Ectodermal cell (in vitro differentiated cells): ENCODE measurements at regions not wholly inside any gene's neighbourhood (a gene's known extent, or its start where the extent isn't known, plus 50 kb on each side); places are given as distances from the start of the nearest gene placed in this dataset.

Experiments used
- H3K27ac ChIP-seq: 2 replicates; pipeline ENCODE4 v1.7.0; 2013; ENCODE audit warnings: mild to moderate bottlenecking, low read depth, low read length; ENCODE audit not compliant: insufficient read depth, poor library complexity, severe bottlenecking
- H3K27me3 ChIP-seq: 2 replicates; pipeline ENCODE4 v1.7.0; 2013; ENCODE audit warnings: mild to moderate bottlenecking, low read length; ENCODE audit not compliant: insufficient read depth, control insufficient read depth, poor library complexity, severe bottlenecking
- H3K36me3 ChIP-seq: one replicate; pipeline ENCODE4 v1.7.0; 2013; ENCODE audit warnings: low read length; ENCODE audit not compliant: control insufficient read depth, insufficient read depth
- H3K4me1 ChIP-seq: one replicate; pipeline ENCODE4 v1.7.0; 2013; ENCODE audit warnings: low read length; ENCODE audit not compliant: control insufficient read depth, insufficient read depth
- H3K4me3 ChIP-seq: 2 replicates; pipeline ENCODE4 v1.7.0; 2013; ENCODE audit warnings: low read depth, low read length, control low read depth; ENCODE audit not compliant: insufficient read depth
- H3K9me3 ChIP-seq: 2 replicates; pipeline ENCODE4 v1.7.0; 2013; ENCODE audit warnings: mild to moderate bottlenecking, low read length, moderate library complexity; ENCODE audit not compliant: control insufficient read depth
- WGBS, 2 experiments: methylation state at CpG; one replicate each; pipeline ENCODE4 v1.1.7; 2013; ENCODE audit warnings: missing lambda C conversion rate in 2 of 2; 5-methylcytosine and 5-hydroxymethylcytosine counted together

DNA sequence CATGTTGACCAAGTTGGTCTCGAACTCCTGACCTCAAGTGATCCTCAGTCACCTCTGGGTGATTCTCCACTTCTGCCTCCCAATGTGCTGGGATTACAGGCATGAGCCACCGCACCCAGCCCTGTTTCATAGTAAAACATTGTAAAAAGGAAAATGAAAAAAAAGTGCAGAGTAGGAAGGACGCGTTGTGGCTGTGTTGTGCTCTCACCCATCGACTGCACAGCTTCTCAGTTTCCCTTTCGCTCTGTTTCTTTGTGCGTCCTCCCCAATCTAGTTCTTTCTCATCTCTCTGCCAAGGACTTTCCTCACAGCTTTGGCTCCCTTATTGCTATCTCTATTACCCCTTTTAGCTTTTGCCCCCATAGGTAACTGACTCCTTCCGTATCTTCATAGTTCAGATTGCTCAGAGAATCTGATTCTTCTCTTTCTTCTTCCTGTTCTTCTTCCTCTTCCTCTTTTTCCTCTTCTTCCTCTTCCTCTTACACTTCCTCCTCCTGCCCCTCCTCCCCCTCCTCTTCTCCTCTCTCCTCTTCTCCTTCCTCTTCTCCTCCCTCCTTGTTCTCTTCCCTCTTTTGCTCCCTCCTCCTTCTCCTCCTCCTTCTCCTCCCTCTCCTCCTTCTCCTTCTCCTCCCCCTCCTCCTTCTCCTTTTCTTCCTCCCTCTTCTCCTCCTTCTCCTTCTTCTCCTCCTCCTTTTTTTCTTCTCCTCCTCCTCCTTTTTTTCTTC lies 81.1 kb upstream of the VGLL4 start:
- H3K36me3 ChIP-seq, result no peaks in the 10 kb centered on the region
- 91 to 92% methylated on average over 8 of the region's 8 CpGs for WGBS, 2 experiments
- H3K4me3 ChIP-seq, result no peak overlapping the region
- no peak overlapping the region for H3K27ac ChIP-seq
- H3K4me1 ChIP-seq, result peaks cover 9% of the 10 kb centered on the region
- H3K9me3 ChIP-seq, result no peaks in the 10 kb centered on the region
- peaks cover 41% of the 10 kb centered on the region for H3K27me3 ChIP-seq

DNA sequence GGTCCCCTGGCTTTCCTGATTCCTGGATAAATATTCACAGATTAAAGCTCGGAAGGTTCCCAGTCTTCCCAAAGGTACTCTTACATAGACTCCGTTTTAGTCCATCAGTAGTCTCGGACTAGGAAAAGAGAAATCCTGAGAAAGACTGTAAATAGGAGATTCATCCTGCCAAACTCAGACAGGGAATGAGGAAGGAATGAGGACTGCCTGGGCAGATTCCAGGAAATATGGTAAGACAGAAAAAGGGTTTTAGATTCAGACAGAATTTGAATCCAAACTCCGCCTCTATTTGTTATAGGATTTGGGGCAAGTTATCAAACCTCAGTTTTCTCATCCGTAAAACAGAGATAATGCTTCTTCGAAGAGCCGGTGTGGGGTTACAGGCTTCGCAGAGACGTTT lies 77.8 kb upstream of the VGLL4 start:
- H3K4me1 ChIP-seq, result peaks cover 15% of the 10 kb centered on the region
- H3K27me3 ChIP-seq, result peaks cover 69% of the 10 kb centered on the region
- no peaks in the 10 kb centered on the region for H3K9me3 ChIP-seq
- H3K27ac ChIP-seq, result no peak overlapping the region
- WGBS, 2 experiments, result 87 to 89% methylated on average over 9 of the region's 9 CpGs
- no peak overlapping the region for H3K4me3 ChIP-seq
- H3K36me3 ChIP-seq, result no peaks in the 10 kb centered on the region

DNA sequence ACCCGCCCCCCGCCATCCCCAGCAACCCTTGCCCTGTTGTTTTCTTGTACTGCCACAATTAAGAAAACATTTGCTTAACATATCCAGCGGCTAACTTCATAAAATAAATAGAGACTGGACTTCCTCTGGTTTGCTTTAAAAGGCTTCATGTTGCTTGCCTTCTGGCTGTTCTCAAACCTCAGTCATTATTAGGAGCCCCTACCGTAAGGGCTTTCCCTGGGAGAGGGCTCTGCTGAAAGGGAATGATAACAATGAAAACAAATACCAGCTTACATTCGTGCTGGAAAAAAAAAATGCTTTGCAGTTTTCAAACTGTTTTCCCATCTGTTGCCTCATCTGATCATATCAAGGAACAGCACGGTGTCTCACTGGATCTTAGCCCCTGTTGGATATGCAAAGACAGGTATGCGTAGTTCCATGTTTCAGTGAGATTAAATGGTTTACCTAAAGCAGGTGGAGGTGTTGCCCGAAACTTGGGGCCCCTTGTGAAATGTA lies 77.2 kb upstream of the VGLL4 start:
- H3K27me3 ChIP-seq, result peaks cover 66% of the 10 kb centered on the region
- H3K27ac ChIP-seq, result no peak overlapping the region
- 33 to 40% methylated on average over 8 of the region's 8 CpGs for WGBS, 2 experiments
- H3K4me1 ChIP-seq, result peaks cover 15% of the 10 kb centered on the region
- no peaks in the 10 kb centered on the region for H3K36me3 ChIP-seq
- H3K4me3 ChIP-seq, result peak overlapping the region; percentile 82
- H3K9me3 ChIP-seq, result no peaks in the 10 kb centered on the region

GRCh38 chr3:11720304-11720898 lies 76.7 kb upstream of the VGLL4 start:
- 1% methylated on average over 51 of the region's 51 CpGs for WGBS, 2 experiments
- Histone ChIP-seq H3K27me3 (peaks cover 60% of the 10 kb centered on the region), H3K27ac (no peak overlapping the region)

DNA sequence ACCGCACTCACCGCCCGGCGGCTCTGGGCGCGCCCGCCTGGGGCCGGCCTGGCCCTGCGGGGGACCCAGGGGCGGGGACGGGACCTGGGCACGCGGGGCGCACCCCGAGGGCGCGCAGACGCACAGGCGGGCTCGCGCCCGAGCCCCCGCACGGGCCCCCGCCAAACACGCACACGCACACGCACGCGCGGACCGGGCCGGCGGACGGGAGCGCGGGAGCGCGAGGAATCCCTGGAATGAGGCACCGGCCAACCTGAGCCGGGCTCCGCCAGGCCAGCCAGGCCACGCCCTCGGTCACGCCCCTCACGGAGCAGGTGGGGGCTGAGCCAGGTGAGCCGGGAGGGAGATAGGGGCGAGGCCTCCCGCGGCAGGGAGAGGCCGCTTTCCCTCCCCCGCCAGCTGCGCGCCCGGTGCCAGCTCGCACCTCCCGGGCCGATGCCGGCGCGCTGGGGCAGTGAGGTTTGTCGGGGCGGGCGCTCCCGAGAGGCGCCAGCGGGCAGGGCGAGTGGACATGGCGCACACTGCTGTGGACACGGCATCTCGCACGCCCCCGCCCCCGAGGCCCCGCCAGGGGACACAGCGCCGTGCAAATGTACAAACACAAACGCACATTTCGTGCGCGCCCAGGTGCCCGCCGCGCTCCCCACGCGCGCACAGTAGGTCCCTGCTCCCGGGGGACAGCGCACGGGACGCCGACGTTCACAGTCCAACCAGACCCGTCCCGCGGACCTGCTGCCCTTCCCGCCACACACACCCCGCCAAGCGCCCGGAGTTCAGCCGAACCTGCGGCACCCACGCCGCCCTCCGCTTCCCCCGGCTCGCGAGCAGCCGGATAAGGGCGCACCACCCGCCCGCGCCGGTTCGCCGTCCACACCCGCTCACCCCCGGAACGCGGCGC lies 75.9 kb upstream of the VGLL4 start:
- Histone ChIP-seq H3K27me3 (peaks cover 53% of the 10 kb centered on the region), H3K4me1 (peaks cover 15% of the 10 kb centered on the region), H3K36me3 (no peaks in the 10 kb centered on the region), H3K27ac (no peak overlapping the region), H3K9me3 (no peaks in the 10 kb centered on the region), H3K4me3 (peak overlapping the region; percentile 82)
- WGBS, 2 experiments, result 0 to 1% methylated on average over 121 of the region's 121 CpGs

More at GRCh38 chr3:11720304-11720898, 76.7 kb upstream of the VGLL4 start:
- peaks cover 15% of the 10 kb centered on the region for H3K4me1 ChIP-seq
- H3K9me3 ChIP-seq, result no peaks in the 10 kb centered on the region
- peak overlapping the region; percentile 82 for H3K4me3 ChIP-seq
- H3K36me3 ChIP-seq, result no peaks in the 10 kb centered on the region

DNA sequence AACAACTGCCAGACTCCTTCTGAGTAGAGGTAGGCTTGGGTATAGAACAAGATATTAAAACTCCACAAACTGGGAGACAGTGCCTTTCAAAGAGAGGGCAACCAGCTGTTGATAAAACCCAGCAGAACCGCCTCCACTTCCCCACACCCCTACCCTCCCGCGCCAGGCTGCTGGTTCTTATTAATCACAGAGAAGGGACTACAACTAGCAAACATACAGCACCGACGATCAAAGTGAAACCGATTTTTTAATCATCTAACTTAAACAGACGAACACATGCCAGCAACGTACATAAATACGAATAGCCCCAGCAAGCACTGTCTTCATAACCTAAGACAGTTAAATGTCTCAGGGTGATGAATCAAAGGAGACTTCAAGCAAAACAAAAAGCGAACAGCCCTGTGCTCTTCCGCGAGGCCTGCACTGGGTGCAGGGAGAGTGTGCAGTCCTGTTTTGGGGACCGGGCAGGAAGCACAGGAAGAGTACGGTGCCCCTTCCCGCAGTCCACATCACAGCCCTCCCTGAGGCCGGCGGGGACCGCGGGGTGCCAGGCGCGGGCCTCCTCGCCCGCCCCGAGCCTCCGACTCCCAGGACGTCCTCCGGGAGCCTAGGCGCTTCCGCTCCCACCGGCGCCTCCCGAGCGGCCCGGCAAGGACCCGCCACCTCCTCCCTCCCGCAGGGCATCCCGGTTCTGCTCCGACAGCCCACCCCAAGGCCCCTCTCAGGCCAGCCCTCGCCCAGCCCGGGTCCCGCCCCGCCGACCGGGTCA lies 75.1 kb upstream of the VGLL4 start:
- Histone ChIP-seq H3K4me3 (peak overlapping the region; percentile 82), H3K9me3 (no peaks in the 10 kb centered on the region), H3K36me3 (no peaks in the 10 kb centered on the region), H3K27me3 (peaks cover 51% of the 10 kb centered on the region), H3K27ac (no peak overlapping the region), H3K4me1 (peaks cover 15% of the 10 kb centered on the region)
- WGBS, 2 experiments, result 0 to 1% methylated on average over 44 of the region's 44 CpGs

GRCh38 chr3:11717768-11718636 lies 74.3 kb upstream of the VGLL4 start:
- H3K27ac ChIP-seq, result no peak overlapping the region
- no peaks in the 10 kb centered on the region for H3K36me3 ChIP-seq
- peak overlapping the region; percentile 82 for H3K4me3 ChIP-seq
- no peaks in the 10 kb centered on the region for H3K9me3 ChIP-seq
- 44 to 46% methylated on average over 9 of the region's 9 CpGs for WGBS, 2 experiments
- peaks cover 51% of the 10 kb centered on the region for H3K27me3 ChIP-seq
- peaks cover 15% of the 10 kb centered on the region for H3K4me1 ChIP-seq

GRCh38 chr3:11717301-11717700 lies 73.6 kb upstream of the VGLL4 start:
- 57 to 81% methylated on average over 3 to 6 of the region's 6 CpGs for WGBS, 2 experiments
- Histone ChIP-seq H3K36me3 (no peaks in the 10 kb centered on the region), H3K27me3 (peaks cover 51% of the 10 kb centered on the region), H3K9me3 (no peaks in the 10 kb centered on the region), H3K4me1 (peaks cover 15% of the 10 kb centered on the region), H3K27ac (no peak overlapping the region), H3K4me3 (no peak overlapping the region)
